ENCODE measurements at regions not wholly inside any gene's neighbourhood (a gene's known extent, or its start where the extent isn't known, plus 50 kb on each side); places are given as distances from the start of the nearest gene placed in this dataset.

GRCh38 chr11:41982276-41982675 lies 522.8 kb upstream of the LRRC4C start:
- TF ChIP-seq POLR2A (IDR thresholded peaks at IDR 0.05; ENCODE audit: low read depth, low read length) (no peak), CTCF (IDR thresholded peaks at IDR 0.05; ENCODE audit: extremely low read depth in 1 of 2, insufficient read depth in 1 of 2, low read depth in 1 of 2, low read length in 2 of 2) (no peak), MAX (IDR thresholded peaks at IDR 0.05; ENCODE audit: insufficient read depth, insufficient read length) (no peak), POLR2AphosphoS5 (IDR thresholded peaks at IDR 0.05; ENCODE audit: insufficient read depth, low read depth, low read length) (no peak), GATA2 (IDR thresholded peaks at IDR 0.05; ENCODE audit: insufficient read depth, insufficient read length, low read depth, low read length) (no peak), EZH2 (IDR thresholded peaks at IDR 0.05; ENCODE audit: borderline replicate concordance, low read depth, low read length, severe bottlenecking) (no peak), FOS (IDR thresholded peaks at IDR 0.05; ENCODE audit: borderline replicate concordance, insufficient read depth, low read length) (no peak), MYC (IDR thresholded peaks at IDR 0.05; ENCODE audit: low read depth, low read length) (no peak)

Data from endothelial cell of umbilical vein (primary cell).